Right atrium auricular region (tissue), 2 donors: ENCODE measurements at regions not wholly inside any gene's neighbourhood (a gene's known extent, or its start where the extent isn't known, plus 50 kb on each side); places are given as distances from the start of the nearest gene placed in this dataset.

Source experiments
- DNase-seq: peaks from one replicate; pipeline ENCODE4 v3.0.0-alpha.2; 2019; ENCODE audit warnings: low spot score
- H3K27ac ChIP-seq, 2 donors: fragments of 200-600 bp; sonication (generic); 1 replicate in 1 of 2; 2 replicates in 1 of 2; pipeline ENCODE4 v1.5.1; 2016 to 2019
- H3K27me3 ChIP-seq, 2 donors: fragments of 200-600 bp; sonication (generic); one replicate each; pipeline versions ENCODE4 v1.5.1 to v1.6.0; 2017 to 2019
- H3K36me3 ChIP-seq: fragments of 200-600 bp; sonication (generic); one replicate; pipeline ENCODE4 v1.5.1; 2016
- H3K4me1 ChIP-seq, 2 donors: fragments of 200-600 bp; sonication (generic); one replicate each; pipeline versions ENCODE4 v1.5.1 to v1.6.0; 2017 to 2019
- H3K4me3 ChIP-seq, 2 donors: fragments of 200-600 bp; sonication (generic); 1 replicate in 1 of 2; 2 replicates in 1 of 2; pipeline ENCODE4 v1.5.1; 2017 to 2019; ENCODE audit warnings: mild to moderate bottlenecking in 1 of 2, moderate library complexity in 1 of 2
- H3K9me3 ChIP-seq, 2 donors: fragments of 200-600 bp; sonication (generic); one replicate each; pipeline ENCODE4 v1.5.1; 2019
- CTCF ChIP-seq, 2 donors: fragments of 200-600 bp; sonication (generic); IDR thresholded peaks; one replicate each; pipeline ENCODE4 v1.5.1; 2019; ENCODE audit warnings: antibody characterized with exemption in 2 of 2

GRCh38 chr10:125340903-125341302, 180.5 kb upstream of the CTBP2 start:
- Histone ChIP-seq H3K9me3 (no peaks in the 10 kb centered on the region), H3K36me3 (no peaks in the 10 kb centered on the region), H3K27me3 (no peaks in the 10 kb centered on the region), H3K4me3 (no peak overlapping the region), H3K4me1 (no peaks in the 10 kb centered on the region), H3K27ac (no peak overlapping the region)
- no peak for DNase-seq
- no peak for TF ChIP-seq CTCF (IDR thresholded peaks at IDR 0.05)

GRCh38 chr10:125337510-125337909, 177.1 kb upstream of the CTBP2 start:
- no peaks in the 10 kb centered on the region for H3K9me3 ChIP-seq
- no peak overlapping the region for H3K4me3 ChIP-seq
- no peak for DNase-seq
- H3K27ac ChIP-seq, result no peak overlapping the region
- no peak for TF ChIP-seq CTCF (IDR thresholded peaks at IDR 0.05)
- H3K36me3 ChIP-seq, result no peaks in the 10 kb centered on the region
- no peaks in the 10 kb centered on the region for H3K27me3 ChIP-seq
- peaks cover 0 to 13% of the 10 kb centered on the region in 2 donors for H3K4me1 ChIP-seq

- Histone ChIP-seq H3K27me3 (no peaks in the 10 kb centered on the region), H3K4me1 (peaks cover 0 to 13% of the 10 kb centered on the region in 2 donors), H3K9me3 (no peaks in the 10 kb centered on the region), H3K4me3 (no peak overlapping the region), H3K36me3 (no peaks in the 10 kb centered on the region), H3K27ac (peak overlapping the region in 1 of 2 donors; percentile 86)
- TF ChIP-seq CTCF (IDR thresholded peaks at IDR 0.05), result no peak
- no peak for DNase-seq
Measured at GRCh38 chr10:125334545-125334944, 174.2 kb upstream of the CTBP2 start.

- Histone ChIP-seq H3K27me3 (no peaks in the 10 kb centered on the region), H3K9me3 (no peaks in the 10 kb centered on the region), H3K27ac (peak overlapping the region; percentile 59 to 86), H3K36me3 (no peaks in the 10 kb centered on the region), H3K4me1 (peaks cover 0 to 13% of the 10 kb centered on the region in 2 donors), H3K4me3 (no peak overlapping the region)
- no peak for TF ChIP-seq CTCF (IDR thresholded peaks at IDR 0.05)
- no peak for DNase-seq
Measured at GRCh38 chr10:125333769-125334168, 173.4 kb upstream of the CTBP2 start.

GRCh38 chr10:125333209-125333591, 172.8 kb upstream of the CTBP2 start:
- TF ChIP-seq CTCF (IDR thresholded peaks at IDR 0.05), result no peak
- H3K36me3 ChIP-seq, result no peaks in the 10 kb centered on the region
- no peaks in the 10 kb centered on the region for H3K9me3 ChIP-seq
- H3K4me1 ChIP-seq, result peaks cover 0 to 13% of the 10 kb centered on the region in 2 donors
- H3K27ac ChIP-seq, result peak overlapping the region; percentile 59 to 86
- no peaks in the 10 kb centered on the region for H3K27me3 ChIP-seq
- no peak for DNase-seq
- H3K4me3 ChIP-seq, result no peak overlapping the region

GRCh38 chr10:125332548-125333208, 172.3 kb upstream of the CTBP2 start:
- no peaks in the 10 kb centered on the region for H3K36me3 ChIP-seq
- H3K27ac ChIP-seq, result peak overlapping the region in 1 of 2 donors; percentile 86
- no peak overlapping the region for H3K4me3 ChIP-seq
- no peaks in the 10 kb centered on the region for H3K9me3 ChIP-seq
- H3K27me3 ChIP-seq, result no peaks in the 10 kb centered on the region
- no peak for TF ChIP-seq CTCF (IDR thresholded peaks at IDR 0.05)
- DNase-seq, result no peak
- peaks cover 0 to 13% of the 10 kb centered on the region in 2 donors for H3K4me1 ChIP-seq
